Mesendoderm (in vitro differentiated cells): ENCODE measurements at regions not wholly inside any gene's neighbourhood (a gene's known extent, or its start where the extent isn't known, plus 50 kb on each side); places are given as distances from the start of the nearest gene placed in this dataset.

Source experiments
- DNase-seq: peaks from one replicate; pipeline ENCODE4 v3.0.0; 2013
- H2AK5ac ChIP-seq: 2 replicates; pipeline ENCODE4 v1.6.1; 2013; ENCODE audit warnings: low read length, inconsistent platforms
- H2BK120ac ChIP-seq: 2 replicates; pipeline ENCODE4 v1.6.1; 2013; ENCODE audit warnings: low read depth, mild to moderate bottlenecking, low read length, moderate library complexity, mixed read lengths
- H2BK15ac ChIP-seq: replicated peaks from 2 replicates; pipeline ENCODE4 v1.6.1; 2013; ENCODE audit warnings: low read depth, mild to moderate bottlenecking, moderate library complexity
- H2BK5ac ChIP-seq: 2 replicates; pipeline ENCODE4 v1.6.1; 2013; ENCODE audit warnings: low read length, inconsistent platforms
- H3K18ac ChIP-seq: 2 replicates; pipeline ENCODE4 v1.6.1; 2013; ENCODE audit warnings: mild to moderate bottlenecking, low read length, mixed read lengths
- H3K23ac ChIP-seq: one replicate; pipeline ENCODE4 v1.6.1; 2013; ENCODE audit warnings: low read length
- H3K27ac ChIP-seq: 2 replicates; pipeline ENCODE4 v1.5.1; 2013; ENCODE audit warnings: low read depth, mild to moderate bottlenecking, inconsistent platforms, low read length, moderate library complexity
- H3K27me3 ChIP-seq: 2 replicates; pipeline ENCODE4 v1.6.1; 2013; ENCODE audit warnings: low read length, control low read depth, mild to moderate bottlenecking, inconsistent platforms; ENCODE audit not compliant: insufficient read depth, poor library complexity
- H3K36me3 ChIP-seq: 2 replicates; pipeline ENCODE4 v1.6.1; 2013; ENCODE audit warnings: low read length, inconsistent platforms; ENCODE audit not compliant: control insufficient read depth, insufficient read depth
- H3K4ac ChIP-seq: one replicate; pipeline ENCODE4 v1.6.1; 2013; ENCODE audit warnings: low read depth, mild to moderate bottlenecking, low read length, moderate library complexity
- H3K4me1 ChIP-seq: 2 replicates; pipeline ENCODE4 v1.6.1; 2013; ENCODE audit warnings: low read depth, low read length, inconsistent platforms; ENCODE audit not compliant: control insufficient read depth
- H3K4me2 ChIP-seq: 2 replicates; pipeline ENCODE4 v1.6.1; 2013; ENCODE audit warnings: low read length
- H3K4me3 ChIP-seq: 2 replicates; pipeline ENCODE4 v1.5.1; 2013; ENCODE audit warnings: mild to moderate bottlenecking, low read length
- H3K56ac ChIP-seq: one replicate; pipeline ENCODE4 v1.6.1; 2013; ENCODE audit warnings: low read length
- H3K79me1 ChIP-seq: 2 replicates; pipeline ENCODE4 v1.6.1; 2013; ENCODE audit warnings: low read length, inconsistent platforms
- H3K79me2 ChIP-seq: 2 replicates; pipeline ENCODE4 v1.6.1; 2013; ENCODE audit warnings: mild to moderate bottlenecking, low read length; ENCODE audit not compliant: control insufficient read depth, insufficient read depth
- H3K9ac ChIP-seq: 2 replicates; pipeline ENCODE4 v1.6.1; 2013; ENCODE audit warnings: low read length, inconsistent platforms
- H4K5ac ChIP-seq: one replicate; pipeline ENCODE4 v1.6.1; 2013; ENCODE audit warnings: low read length
- H4K8ac ChIP-seq: one replicate; pipeline ENCODE4 v1.6.1; 2013; ENCODE audit warnings: low read depth, mild to moderate bottlenecking, control low read depth, low read length, moderate library complexity
- WGBS: extraction: QIAGEN DNeasy Blood & Tissue Kit; methylation state at CpG from one replicate; pipeline ENCODE4 v1.1.7; 2013; ENCODE audit warnings: low lambda C conversion rate, missing lambda C conversion rate; ENCODE audit not compliant: insufficient coverage; ENCODE audit errors: extremely low coverage; 5-methylcytosine and 5-hydroxymethylcytosine counted together

GRCh38 chr5:63596254-63596653 lies 366.0 kb downstream of the HTR1A start:
- Histone ChIP-seq H2AK5ac (no peak overlapping the region), H4K8ac (no peak overlapping the region), H3K9ac (no peak overlapping the region), H3K4me2 (no peak overlapping the region), H3K4me1 (no peaks in the 10 kb centered on the region), H3K4me3 (no peak overlapping the region), H3K56ac (no peak overlapping the region), H2BK15ac (no peak overlapping the region), H2BK5ac (no peak overlapping the region), H3K18ac (no peak overlapping the region), H3K36me3 (no peaks in the 10 kb centered on the region), H3K27me3 (no peaks in the 10 kb centered on the region), H3K4ac (no peak overlapping the region), H3K23ac (no peak overlapping the region), H4K5ac (no peak overlapping the region), H3K79me1 (no peaks in the 10 kb centered on the region), H3K79me2 (no peaks in the 10 kb centered on the region), H2BK120ac (no peak overlapping the region), H3K27ac (no peak overlapping the region)
- peak; percentile 7 for DNase-seq

GRCh38 chr5:63573380-63573779 lies 388.9 kb downstream of the HTR1A start:
- DNase-seq: no peak
- H3K27me3 ChIP-seq: no peaks in the 10 kb centered on the region

GRCh38 chr5:63572740-63573139 lies 389.5 kb downstream of the HTR1A start:
- WGBS: no CpG with 5 or more reads among the region's 1 CpG
- H2AK5ac ChIP-seq: no peak overlapping the region
- no peaks in the 10 kb centered on the region for H3K79me2 ChIP-seq
- no peaks in the 10 kb centered on the region for H3K27me3 ChIP-seq
- H3K79me1 ChIP-seq: no peaks in the 10 kb centered on the region
- no peak overlapping the region for H3K27ac ChIP-seq
- no peak overlapping the region for H4K8ac ChIP-seq
- H3K4ac ChIP-seq: no peak overlapping the region
- H2BK15ac ChIP-seq: no peak overlapping the region
- H2BK5ac ChIP-seq: no peak overlapping the region
- no peak overlapping the region for H4K5ac ChIP-seq
- H3K56ac ChIP-seq: no peak overlapping the region
- H3K4me3 ChIP-seq: no peak overlapping the region
- no peak overlapping the region for H2BK120ac ChIP-seq
- DNase-seq: no peak
- no peak overlapping the region for H3K4me2 ChIP-seq
- H3K18ac ChIP-seq: no peak overlapping the region
- no peaks in the 10 kb centered on the region for H3K4me1 ChIP-seq
- no peak overlapping the region for H3K23ac ChIP-seq
- H3K36me3 ChIP-seq: no peaks in the 10 kb centered on the region
- H3K9ac ChIP-seq: no peak overlapping the region

More at GRCh38 chr5:63573380-63573779, 388.9 kb downstream of the HTR1A start:
- Histone ChIP-seq H2BK5ac (no peak overlapping the region), H3K4me1 (no peaks in the 10 kb centered on the region), H3K79me2 (no peaks in the 10 kb centered on the region), H3K79me1 (no peaks in the 10 kb centered on the region), H4K8ac (no peak overlapping the region), H2BK120ac (no peak overlapping the region), H3K27ac (no peak overlapping the region), H2AK5ac (no peak overlapping the region), H3K23ac (no peak overlapping the region), H3K56ac (no peak overlapping the region), H3K4me2 (no peak overlapping the region), H3K4ac (no peak overlapping the region), H3K4me3 (no peak overlapping the region), H3K36me3 (no peaks in the 10 kb centered on the region), H4K5ac (no peak overlapping the region), H3K9ac (no peak overlapping the region), H2BK15ac (no peak overlapping the region), H3K18ac (no peak overlapping the region)

DNA sequence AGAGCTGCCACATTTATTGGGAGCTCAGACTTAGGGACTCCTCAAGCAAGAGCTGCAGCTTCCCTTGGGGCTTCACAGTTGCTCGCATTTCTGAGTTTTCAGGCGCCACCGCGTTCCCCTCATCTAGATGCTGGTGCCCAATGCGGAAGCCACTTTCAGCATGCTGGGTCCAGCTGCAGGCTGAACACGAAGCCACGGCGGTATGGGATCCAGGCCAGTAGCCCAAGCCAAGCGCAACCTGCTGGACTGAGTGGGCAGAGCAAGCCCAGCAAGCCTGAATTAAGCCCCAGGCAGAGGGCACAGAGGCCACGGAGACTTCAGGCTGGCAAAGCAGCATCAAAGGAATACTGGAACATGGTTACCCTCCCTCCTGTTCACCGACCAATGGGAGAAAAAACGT lies 391.5 kb downstream of the HTR1A start:
- no CpG with 5 or more reads among the region's 12 CpGs for WGBS
- H3K4ac ChIP-seq: no peak overlapping the region
- H3K4me1 ChIP-seq: no peaks in the 10 kb centered on the region
- H3K4me3 ChIP-seq: no peak overlapping the region
- H2BK5ac ChIP-seq: no peak overlapping the region
- no peak overlapping the region for H3K56ac ChIP-seq
- H3K23ac ChIP-seq: no peak overlapping the region
- H3K79me1 ChIP-seq: no peaks in the 10 kb centered on the region
- no peak overlapping the region for H2AK5ac ChIP-seq
- no peak overlapping the region for H3K4me2 ChIP-seq
- H3K18ac ChIP-seq: no peak overlapping the region
- DNase-seq: no peak
- no peak overlapping the region for H4K5ac ChIP-seq
- no peak overlapping the region for H3K9ac ChIP-seq
- no peaks in the 10 kb centered on the region for H3K79me2 ChIP-seq
- no peak overlapping the region for H2BK120ac ChIP-seq
- no peak overlapping the region for H2BK15ac ChIP-seq
- H3K27ac ChIP-seq: no peak overlapping the region
- no peaks in the 10 kb centered on the region for H3K36me3 ChIP-seq
- H4K8ac ChIP-seq: no peak overlapping the region
- H3K27me3 ChIP-seq: no peaks in the 10 kb centered on the region

GRCh38 chr5:63564789-63565188 lies 397.5 kb downstream of the HTR1A start:
- no peak for DNase-seq
- H2BK15ac ChIP-seq: no peak overlapping the region
- H3K27me3 ChIP-seq: no peaks in the 10 kb centered on the region

DNA sequence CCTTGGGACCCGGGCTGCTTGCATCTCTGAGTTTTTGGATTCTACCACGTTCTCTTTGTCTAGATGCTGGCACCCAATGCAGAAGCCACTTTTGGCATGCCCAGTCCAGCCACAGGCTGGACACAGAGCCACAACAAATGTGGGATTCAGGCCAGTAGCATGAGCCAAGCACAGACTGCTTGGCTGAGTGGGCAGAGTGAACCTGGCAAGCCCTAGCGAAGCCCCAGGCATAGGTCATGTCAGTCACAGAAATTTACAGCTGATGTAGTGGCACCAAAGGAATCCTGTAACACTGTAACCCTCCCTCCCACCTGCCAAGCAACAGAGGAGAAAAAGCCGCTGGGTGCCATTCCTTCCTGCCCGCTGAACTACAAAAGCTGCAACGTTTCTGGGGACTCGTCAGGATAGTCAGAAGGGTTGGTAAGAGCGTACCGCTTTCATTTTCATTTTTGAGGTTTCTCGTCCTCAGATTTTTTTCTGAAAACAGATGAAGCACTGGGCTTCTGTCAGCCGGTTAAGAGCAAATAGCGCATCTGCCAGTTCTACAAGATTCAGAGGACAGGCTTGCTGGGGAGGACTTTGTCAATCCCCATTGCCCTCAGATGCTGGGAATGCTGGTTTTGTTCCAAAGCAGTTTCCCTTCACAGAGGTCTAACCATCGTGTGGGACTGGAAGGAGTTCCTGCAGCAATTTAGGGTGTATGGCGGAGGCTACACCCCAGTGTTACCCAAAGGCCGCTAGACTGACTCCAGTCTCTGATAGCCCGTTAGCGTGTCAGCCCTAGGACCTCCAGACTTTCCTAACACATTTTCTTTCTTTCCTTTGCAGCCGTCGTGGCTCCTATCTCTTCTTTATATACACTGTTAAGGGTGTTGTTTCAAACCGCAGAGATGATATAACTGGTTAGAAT lies 399.0 kb downstream of the HTR1A start:
- Histone ChIP-seq H2AK5ac (no peak overlapping the region), H3K79me1 (no peaks in the 10 kb centered on the region), H3K27me3 (no peaks in the 10 kb centered on the region), H3K4ac (no peak overlapping the region), H3K4me3 (no peak overlapping the region), H2BK5ac (no peak overlapping the region), H3K4me2 (no peak overlapping the region), H3K36me3 (no peaks in the 10 kb centered on the region), H2BK15ac (no peak overlapping the region), H2BK120ac (no peak overlapping the region), H3K23ac (no peak overlapping the region), H4K5ac (no peak overlapping the region), H3K27ac (no peak overlapping the region), H4K8ac (no peak overlapping the region), H3K56ac (no peak overlapping the region), H3K79me2 (no peaks in the 10 kb centered on the region), H3K18ac (no peak overlapping the region), H3K9ac (no peak overlapping the region), H3K4me1 (no peaks in the 10 kb centered on the region)
- no peak for DNase-seq
- WGBS: no CpG with 5 or more reads among the region's 20 CpGs

More at GRCh38 chr5:63564789-63565188, 397.5 kb downstream of the HTR1A start:
- no peak overlapping the region for H4K5ac ChIP-seq
- H2BK120ac ChIP-seq: no peak overlapping the region
- H3K56ac ChIP-seq: no peak overlapping the region
- H3K27ac ChIP-seq: no peak overlapping the region
- no peak overlapping the region for H3K18ac ChIP-seq
- H3K4ac ChIP-seq: no peak overlapping the region
- no peaks in the 10 kb centered on the region for H3K36me3 ChIP-seq
- H3K23ac ChIP-seq: no peak overlapping the region
- H2BK5ac ChIP-seq: no peak overlapping the region
- no peak overlapping the region for H2AK5ac ChIP-seq
- no peak overlapping the region for H3K9ac ChIP-seq
- no peak overlapping the region for H3K4me3 ChIP-seq
- H4K8ac ChIP-seq: no peak overlapping the region
- no peak overlapping the region for H3K4me2 ChIP-seq
- WGBS: no CpG with 5 or more reads among the region's 3 CpGs
- H3K79me1 ChIP-seq: no peaks in the 10 kb centered on the region
- no peaks in the 10 kb centered on the region for H3K4me1 ChIP-seq
- H3K79me2 ChIP-seq: no peaks in the 10 kb centered on the region
